CD14-positive monocyte (primary cell): ENCODE measurements at regions not wholly inside any gene's neighbourhood (a gene's known extent, or its start where the extent isn't known, plus 50 kb on each side); places are given as distances from the start of the nearest gene placed in this dataset.

ENCODE experiments used
- DNase-seq, 3 donors: peaks; one replicate each; pipeline ENCODE4 v3.0.0-alpha.2; 2011 to 2022
- H2AFZ ChIP-seq: 2 replicates; pipeline ENCODE4 v1.6.0; 2012; ENCODE audit warnings: mild to moderate bottlenecking, low read depth, low read length, inconsistent platforms; ENCODE audit not compliant: insufficient read depth, poor library complexity, severe bottlenecking
- H3K27ac ChIP-seq, 2 donors: 1 replicate in 1 of 2; 2 replicates in 1 of 2; pipeline ENCODE4 v1.5.1; 2012 to 2013; ENCODE audit warnings: low read length in 2 of 2, control low read depth in 1 of 2, inconsistent platforms in 1 of 2, low read depth in 1 of 2, mild to moderate bottlenecking in 1 of 2
- H3K27me3 ChIP-seq, 2 donors: one replicate each; pipeline versions ENCODE4 v1.6.0 to v1.6.1; 2011 to 2013; ENCODE audit warnings: low read length in 2 of 2; ENCODE audit not compliant: control insufficient read depth in 2 of 2, insufficient read depth in 2 of 2
- H3K36me3 ChIP-seq, 2 donors: replicated peaks in 1 of 2; 1 replicate in 1 of 2; 2 replicates in 1 of 2; pipeline versions ENCODE4 v1.5.1 to v1.6.1; 2012 to 2013; ENCODE audit warnings: low read length in 2 of 2, control low read depth in 1 of 2, inconsistent platforms in 1 of 2, mild to moderate bottlenecking in 1 of 2; ENCODE audit not compliant: insufficient read depth in 2 of 2, control insufficient read depth in 1 of 2
- H3K4me1 ChIP-seq, 2 donors: 1 replicate in 1 of 2; 2 replicates in 1 of 2; pipeline versions ENCODE4 v1.5.1 to v1.6.1; 2012 to 2013; ENCODE audit warnings: low read length in 2 of 2, control low read depth in 1 of 2, inconsistent platforms in 1 of 2, mild to moderate bottlenecking in 1 of 2, moderate library complexity in 1 of 2; ENCODE audit not compliant: insufficient read depth in 2 of 2, control insufficient read depth in 1 of 2
- H3K4me2 ChIP-seq: replicated peaks from 2 replicates; pipeline ENCODE3; 2012; ENCODE audit warnings: low read length, moderate library complexity, mild to moderate bottlenecking; ENCODE audit not compliant: poor library complexity, severe bottlenecking; ENCODE audit errors: extremely low read depth
- H3K4me3 ChIP-seq, 3 experiments: fragments of 200-600 bp in 1 of 3; sonication (generic) in 1 of 3; replicated peaks in 1 of 3; 1 replicate in 2 of 3; 2 replicates in 1 of 3; pipeline ENCODE4 v1.5.1; 2011 to 2013; ENCODE audit warnings: low read length in 3 of 3, mild to moderate bottlenecking in 3 of 3, control low read depth in 2 of 3, low read depth in 2 of 3, inconsistent platforms in 1 of 3, moderate library complexity in 1 of 3
- H3K79me2 ChIP-seq: 2 replicates; pipeline ENCODE4 v1.6.0; 2012; ENCODE audit warnings: mild to moderate bottlenecking, control low read depth, inconsistent platforms, low read length, moderate library complexity; ENCODE audit not compliant: insufficient read depth
- H3K9ac ChIP-seq: 2 replicates; pipeline ENCODE4 v1.6.0; 2017; ENCODE audit warnings: low read length, mild to moderate bottlenecking; ENCODE audit not compliant: insufficient read depth, poor library complexity, severe bottlenecking
- H3K9me3 ChIP-seq, 2 donors: replicated peaks in 1 of 2; 1 replicate in 1 of 2; 2 replicates in 1 of 2; pipeline versions ENCODE4 v1.5.1 to v1.6.1; 2012 to 2013; ENCODE audit warnings: low read length in 2 of 2, control low read depth in 1 of 2; ENCODE audit not compliant: control insufficient read depth in 1 of 2, insufficient read depth in 1 of 2
- H4K20me1 ChIP-seq: 2 replicates; pipeline ENCODE4 v1.6.0; 2012; ENCODE audit warnings: mild to moderate bottlenecking, low read length, control low read depth, moderate library complexity; ENCODE audit not compliant: insufficient read depth
- H3K27ac Mint-ChIP-seq, 7 donors: one replicate each; pipeline ENCODE4 v1.8.0; 2020; ENCODE audit warnings: mild to moderate bottlenecking in 7 of 7, mixed read lengths in 7 of 7, moderate library complexity in 6 of 7, inconsistent platforms in 2 of 7
- H3K27me3 Mint-ChIP-seq, 3 donors: one replicate each; pipeline ENCODE4 v1.8.0; 2021 to 2022; ENCODE audit warnings: low read depth in 3 of 3, mild to moderate bottlenecking in 3 of 3, mixed read lengths in 3 of 3, moderate library complexity in 3 of 3, inconsistent platforms in 1 of 3
- H3K36me3 Mint-ChIP-seq, 2 donors: one replicate each; pipeline ENCODE4 v1.8.0; 2020; ENCODE audit warnings: mixed read lengths in 2 of 2, inconsistent platforms in 1 of 2, mild to moderate bottlenecking in 1 of 2
- H3K4me1 Mint-ChIP-seq: one replicate; pipeline ENCODE4 v1.8.0; 2020; ENCODE audit warnings: mild to moderate bottlenecking, mixed read lengths
- H3K4me3 Mint-ChIP-seq, 2 donors: one replicate each; pipeline ENCODE4 v1.8.0; 2020; ENCODE audit warnings: mild to moderate bottlenecking in 2 of 2, mixed read lengths in 2 of 2, moderate library complexity in 1 of 2
- H3K9me3 Mint-ChIP-seq, 7 donors: one replicate each; pipeline ENCODE4 v1.8.0; 2020 to 2022; ENCODE audit warnings: mixed read lengths in 7 of 7, mild to moderate bottlenecking in 6 of 7, moderate library complexity in 6 of 7, inconsistent platforms in 2 of 7
- CTCF ChIP-seq: fragments of 200-600 bp; IDR thresholded peaks from one replicate; pipeline ENCODE4 v1.8.0; 2022; ENCODE audit warnings: antibody characterized with exemption, mild to moderate bottlenecking
- whole genome bisulfite sequencing: methylation state at CpG from one replicate; pipeline ENCODE4 v1.1.5; 2013; ENCODE audit warnings: missing lambda C conversion rate; ENCODE audit not compliant: insufficient coverage; 5-methylcytosine and 5-hydroxymethylcytosine counted together
- intact Hi-C, 2 donors: fragments of 100-400 bp; cut with micrococcal nuclease; formaldehyde crosslinking; loops; one replicate each; pipeline versions ENCODE4 v1.15.0 to v1.15.1; 2023

DNA sequence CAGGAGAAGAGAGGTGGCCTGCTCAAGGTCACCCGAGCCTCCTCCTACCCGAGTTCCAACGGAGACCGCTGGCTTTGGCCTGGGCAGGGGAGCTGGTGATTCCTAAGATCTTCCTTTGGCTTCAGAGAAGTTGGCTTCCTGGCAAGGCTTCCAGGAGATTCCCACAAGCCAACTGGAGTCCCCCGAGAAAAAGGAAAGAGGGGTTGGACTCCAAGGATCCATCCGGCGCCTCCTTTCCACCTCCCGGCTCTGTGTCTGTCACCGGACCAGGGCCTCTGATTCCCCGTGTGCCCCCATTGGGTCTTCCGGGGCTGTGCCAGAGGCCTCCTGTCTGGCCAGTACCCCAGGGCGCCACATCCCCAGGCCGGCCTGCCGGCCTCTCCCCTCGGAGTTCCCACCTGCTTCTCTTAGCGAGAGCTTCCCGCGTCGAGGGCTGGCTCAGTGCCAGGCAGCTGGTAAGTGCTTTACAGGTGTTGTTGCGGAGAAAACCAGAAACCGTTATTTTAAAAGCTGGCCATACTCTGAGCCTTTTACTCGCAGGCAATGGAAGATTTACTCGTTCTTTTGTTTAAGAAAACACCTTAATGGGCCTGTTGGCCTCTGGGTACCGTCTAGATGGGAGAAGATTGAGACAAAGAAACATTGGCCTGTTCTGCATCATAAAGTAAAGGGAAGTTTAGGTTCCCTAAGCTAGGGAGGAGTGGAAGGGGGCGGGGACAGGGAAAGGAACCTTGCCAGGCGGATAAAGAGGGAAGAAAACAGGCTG lies 258.4 kb upstream of the SDK2 start:
- Histone ChIP-seq H3K9ac (peak overlapping the region; percentile 54), H2AFZ (peak overlapping the region; percentile 89), H3K9me3 (no peaks in the 10 kb centered on the region), H3K36me3 (no peaks in the 10 kb centered on the region), H3K4me1 (peaks cover 15 to 19% of the 10 kb centered on the region in 2 donors), H4K20me1 (no peaks in the 10 kb centered on the region), H3K4me3 (peak overlapping the region in 2 of 3 experiments; percentile 42 to 80), H3K27ac (no peak overlapping the region), H3K79me2 (no peaks in the 10 kb centered on the region), H3K27me3 (peaks cover 19 to 54% of the 10 kb centered on the region in 2 donors), H3K4me2 (peak overlapping the region; percentile 92)
- Mint-ChIP-seq H3K36me3 (peaks cover 0 to 5% of the 10 kb centered on the region in 2 donors), H3K27me3 (peaks cover 45 to 67% (median 59%) of the 10 kb centered on the region in 3 donors), H3K9me3 (peaks cover 0 to 7% (median 0%) of the 10 kb centered on the region in 7 donors), H3K27ac (no peak overlapping the region), H3K4me3 (peak overlapping the region; percentile 92 to 99), H3K4me1 (peaks cover 19% of the 10 kb centered on the region)
- TF ChIP-seq CTCF = no peak
- WGBS = 18% methylated on average over 17 of the region's 26 CpGs
- intact Hi-C loops = no loop called here
- peak in 1 of 3 donors; percentile 5 for DNase-seq

DNA sequence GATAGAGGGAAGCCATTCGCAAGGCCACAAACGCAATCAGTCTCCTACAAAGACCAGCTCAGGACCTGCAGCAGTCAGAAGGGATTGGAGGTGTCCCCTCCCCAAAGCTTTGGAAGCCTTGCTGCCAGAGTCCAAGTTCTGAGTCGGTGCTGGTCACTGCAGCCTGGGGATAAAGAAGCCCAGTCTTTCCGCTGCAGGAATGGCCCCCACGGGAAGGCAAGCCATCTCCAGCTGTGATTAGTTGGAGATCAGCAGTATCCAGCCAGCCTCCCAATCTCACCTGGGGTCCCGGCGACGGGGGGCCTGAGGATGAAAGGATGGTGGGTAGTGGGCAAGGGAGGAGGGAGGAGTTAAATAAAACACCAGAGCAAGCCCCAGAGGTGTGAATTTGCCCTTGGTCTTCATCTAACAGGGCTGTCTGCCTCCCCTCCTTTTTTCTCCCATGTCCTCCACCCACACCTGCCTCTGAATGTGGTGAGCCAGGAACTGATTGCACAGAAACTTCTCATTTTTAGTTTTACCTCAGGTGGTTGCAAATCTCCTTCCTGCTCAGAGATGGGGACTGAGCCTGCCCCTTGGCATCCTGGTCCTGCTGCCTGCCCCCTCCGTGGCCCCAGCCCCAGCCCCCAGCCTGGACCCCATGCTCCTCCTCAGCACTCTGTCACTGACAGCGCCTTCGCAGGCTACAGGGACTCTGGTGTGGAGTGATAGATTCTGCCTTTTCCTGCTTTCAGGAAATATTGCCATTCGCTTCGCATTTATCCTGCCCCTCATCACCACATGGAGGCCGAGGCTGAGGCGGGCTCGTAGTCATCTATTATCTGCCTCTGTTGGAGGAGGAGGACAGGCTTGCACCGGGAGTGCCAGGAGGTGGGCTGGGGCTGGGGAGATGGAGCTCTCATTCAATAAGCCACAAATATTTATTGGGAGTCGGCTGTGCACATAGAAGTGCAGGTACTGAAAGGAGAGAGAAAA lies 262.9 kb upstream of the SDK2 start:
- Histone ChIP-seq H3K9me3 (no peaks in the 10 kb centered on the region), H3K27me3 (peaks cover 15 to 36% of the 10 kb centered on the region in 2 donors), H3K4me2 (no peak overlapping the region), H3K36me3 (no peaks in the 10 kb centered on the region), H3K27ac (no peak overlapping the region), H3K79me2 (no peaks in the 10 kb centered on the region), H3K4me3 (no peak overlapping the region), H3K9ac (no peak overlapping the region), H3K4me1 (peaks cover 7 to 8% of the 10 kb centered on the region in 2 donors), H4K20me1 (no peaks in the 10 kb centered on the region), H2AFZ (no peak overlapping the region)
- 76% methylated on average over 3 of the region's 18 CpGs for WGBS
- DNase-seq = no peak
- no peak for TF ChIP-seq CTCF
- no peak overlapping the region for H3K4me3 Mint-ChIP-seq
- peaks cover 0 to 2% (median 0%) of the 10 kb centered on the region in 7 donors for H3K9me3 Mint-ChIP-seq
- intact Hi-C loops = no loop called here
- H3K4me1 Mint-ChIP-seq = peaks cover 9% of the 10 kb centered on the region
- H3K27me3 Mint-ChIP-seq = peaks cover 25 to 48% (median 43%) of the 10 kb centered on the region in 3 donors
- H3K27ac Mint-ChIP-seq = no peak overlapping the region
- H3K36me3 Mint-ChIP-seq = no peaks in the 10 kb centered on the region
